GM03348 (cell line): ENCODE measurements at regions not wholly inside any gene's neighbourhood (a gene's known extent, or its start where the extent isn't known, plus 50 kb on each side); places are given as distances from the start of the nearest gene placed in this dataset.
"Not testable (repeated sequence)": the region's sequence is repeated elsewhere in the genome, so short reads cannot be mapped to it uniquely, and the experiment has no call there.

ENCODE experiments used
- DNase-seq: peaks from one replicate; pipeline ENCODE4 v3.0.0; 2012; ENCODE audit warnings: low spot score

DNA sequence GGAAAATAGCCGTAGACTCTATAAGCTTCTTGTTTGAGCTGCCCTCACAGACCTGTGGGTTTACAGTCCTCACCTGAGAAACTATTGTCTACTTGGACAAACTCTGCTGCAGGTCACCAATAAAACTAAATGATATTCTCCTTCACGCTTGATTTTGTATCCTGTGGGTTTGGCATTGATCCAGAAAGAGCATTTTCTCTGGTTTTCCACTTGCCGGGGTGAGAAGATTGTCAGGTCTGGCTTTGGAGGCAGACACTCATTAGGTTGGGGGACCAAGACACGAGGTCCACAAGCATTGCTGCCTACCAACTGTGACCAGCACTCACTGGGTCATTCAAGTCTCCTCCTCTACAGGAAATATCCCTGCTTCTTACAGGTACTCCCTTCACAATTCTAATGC, 68.5 kb downstream of the CDC14C start:
- DNase-seq = no peak

DNA sequence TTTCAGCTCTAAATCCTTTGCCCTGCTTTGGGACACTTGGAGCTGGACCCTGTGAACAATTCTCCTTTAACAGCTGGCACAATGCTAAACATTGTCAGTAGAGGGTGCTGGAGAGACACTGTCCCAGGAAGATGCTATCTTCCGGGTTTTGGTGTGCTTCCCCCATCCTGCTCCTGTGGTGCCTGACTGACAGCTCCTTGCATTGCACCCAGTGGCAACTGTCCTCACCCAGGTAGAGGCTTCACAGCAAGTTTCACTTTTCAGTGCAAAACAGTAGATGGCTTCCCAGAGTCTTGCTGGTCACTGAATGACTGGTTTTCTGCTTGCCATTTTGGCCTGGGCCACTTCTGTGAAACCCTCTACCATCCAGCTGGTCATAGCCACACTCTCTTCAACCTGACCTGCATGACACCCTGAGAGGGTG, 77.3 kb downstream of the CDC14C start:
- DNase-seq = peak; percentile 58

DNA sequence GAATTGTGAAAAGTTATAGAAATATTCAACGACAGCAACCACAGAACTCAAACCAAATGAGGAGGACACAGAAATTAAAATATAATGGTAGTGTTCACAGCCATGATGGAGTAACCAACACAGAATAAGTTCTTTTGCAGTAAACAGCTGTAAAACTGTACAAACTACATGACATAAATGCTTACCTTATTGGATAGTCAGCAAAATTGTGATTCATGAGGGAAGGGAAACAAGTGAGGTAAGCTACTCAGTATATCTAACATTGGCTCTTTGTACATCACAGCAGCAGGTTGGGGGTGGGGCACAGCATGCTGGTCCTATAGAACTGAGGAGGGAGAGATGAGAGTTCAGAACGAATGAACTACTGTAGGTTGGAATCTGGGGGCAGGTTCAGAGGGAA, 86.4 kb downstream of the CDC14C start:
- no peak for DNase-seq

DNA sequence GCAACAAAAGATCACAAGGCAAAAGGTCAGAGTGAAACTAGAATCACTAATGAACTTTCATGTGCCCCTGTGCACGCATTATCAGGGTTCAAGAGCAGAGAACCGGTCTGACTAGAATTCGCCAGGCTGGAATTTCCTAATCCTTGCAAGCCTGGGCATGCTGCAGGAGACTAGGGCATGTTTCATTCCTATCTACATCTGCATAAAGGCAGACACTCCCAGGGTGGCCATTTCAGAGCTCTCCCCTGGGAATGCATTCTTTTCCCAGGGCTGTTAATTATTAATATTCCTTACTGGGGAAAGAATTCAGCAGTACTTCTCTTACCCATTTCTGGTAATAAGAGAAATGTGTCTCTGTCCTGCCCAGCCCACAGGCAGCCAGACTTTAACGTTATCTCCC, 90.5 kb downstream of the CDC14C start:
- no peak for DNase-seq

DNA sequence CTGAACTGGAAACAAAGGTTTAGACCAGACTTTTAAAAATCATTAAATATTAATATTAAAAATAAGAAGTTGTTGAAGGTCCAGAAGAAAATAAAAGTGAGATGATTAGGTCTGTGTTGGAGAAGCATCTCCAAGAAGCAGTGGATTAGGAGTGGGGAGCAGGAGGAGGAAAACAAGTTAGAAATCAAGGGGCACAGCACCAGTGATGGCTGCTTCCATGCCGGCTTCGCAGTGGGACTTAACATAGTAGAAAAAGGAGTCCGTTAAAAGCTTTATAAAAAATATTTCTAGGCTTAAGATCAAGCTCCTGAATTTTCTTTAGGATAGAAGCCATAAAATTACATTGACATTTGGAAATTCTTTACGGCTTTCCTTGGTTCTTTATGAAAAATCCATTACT, 95.8 kb downstream of the CDC14C start:
- DNase-seq = no peak

DNA sequence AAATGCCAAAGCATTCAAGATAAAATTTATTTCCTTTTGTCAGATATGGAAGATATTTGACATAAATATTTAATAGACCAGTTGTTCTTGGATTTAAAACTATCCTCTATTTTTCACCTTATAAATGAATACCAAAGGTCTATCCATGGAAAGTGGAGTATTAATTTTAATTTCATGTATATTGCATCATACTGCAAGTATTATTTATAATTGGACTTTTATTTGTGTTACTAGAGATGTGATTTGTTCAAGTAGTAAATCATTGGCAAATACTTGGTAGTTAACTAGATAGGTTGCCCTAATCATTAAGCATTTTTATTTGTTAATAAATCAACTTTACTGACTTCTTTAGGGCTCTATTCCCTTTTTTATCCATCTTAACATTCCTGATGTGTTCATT, 98.1 kb downstream of the CDC14C start:
- DNase-seq = no peak

DNA sequence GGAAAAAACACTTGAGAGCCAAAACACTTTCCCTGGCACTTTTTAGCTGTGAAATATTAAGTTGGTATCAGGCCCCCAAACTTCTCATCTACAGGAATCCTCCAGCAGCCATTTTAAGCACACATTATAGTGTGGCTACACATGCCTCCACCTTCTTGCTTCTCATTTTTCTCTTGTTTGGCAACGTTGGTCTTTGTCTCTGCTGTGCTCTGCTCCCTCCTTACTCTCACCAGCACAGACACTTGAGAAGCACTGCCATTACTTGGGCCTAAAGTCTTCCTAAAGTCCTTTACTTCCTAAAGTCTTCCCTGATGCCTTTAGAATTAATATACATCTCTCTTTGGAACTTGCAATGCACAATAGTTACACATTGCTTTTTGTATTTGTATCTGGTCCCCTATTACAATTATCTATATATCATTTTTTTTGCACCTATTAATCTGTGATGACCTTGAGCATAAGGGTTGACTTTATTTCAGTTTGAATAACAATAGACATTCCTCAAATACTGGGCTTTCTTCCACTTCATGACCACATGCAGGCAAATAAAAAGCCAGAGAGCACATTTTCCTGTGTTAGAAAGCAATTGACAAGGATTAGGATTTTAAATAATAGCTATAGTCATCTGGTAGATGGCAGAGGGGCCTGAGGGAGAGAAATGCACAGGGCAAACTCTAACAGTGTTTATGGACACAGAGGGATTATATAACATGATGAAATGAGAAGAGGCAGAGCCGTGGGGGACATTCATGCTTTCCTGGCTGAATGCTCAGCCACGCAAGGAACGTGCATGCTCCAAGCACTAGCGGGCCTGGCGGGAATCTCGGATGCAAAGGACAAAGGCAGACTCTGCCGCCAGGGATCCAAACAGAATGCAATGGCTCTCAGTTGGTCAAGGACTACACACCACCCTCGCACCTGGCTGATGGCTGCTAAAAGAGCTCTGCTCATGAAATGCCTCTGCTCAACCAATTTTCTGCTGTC, 99.3 kb downstream of the CDC14C start:
- DNase-seq = no peak

DNA sequence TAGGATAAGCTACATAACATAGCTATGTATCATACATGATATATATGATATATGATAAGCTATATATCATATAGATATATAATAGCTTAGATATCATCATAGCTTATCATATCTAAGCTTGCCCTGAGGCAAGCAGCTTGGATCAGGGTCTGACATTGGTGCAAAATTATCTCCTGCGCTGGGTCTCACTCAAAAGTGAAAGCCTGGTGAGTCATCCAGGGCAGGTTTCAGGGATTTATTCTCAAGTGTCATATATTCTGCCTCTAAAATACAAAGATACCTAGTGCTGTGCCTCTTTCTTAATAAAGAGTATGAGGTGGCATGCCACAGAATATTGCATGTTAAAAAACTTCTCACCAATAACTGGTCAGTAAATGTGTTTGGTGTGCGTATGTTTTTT, 105.9 kb downstream of the CDC14C start:
- DNase-seq = no peak

DNA sequence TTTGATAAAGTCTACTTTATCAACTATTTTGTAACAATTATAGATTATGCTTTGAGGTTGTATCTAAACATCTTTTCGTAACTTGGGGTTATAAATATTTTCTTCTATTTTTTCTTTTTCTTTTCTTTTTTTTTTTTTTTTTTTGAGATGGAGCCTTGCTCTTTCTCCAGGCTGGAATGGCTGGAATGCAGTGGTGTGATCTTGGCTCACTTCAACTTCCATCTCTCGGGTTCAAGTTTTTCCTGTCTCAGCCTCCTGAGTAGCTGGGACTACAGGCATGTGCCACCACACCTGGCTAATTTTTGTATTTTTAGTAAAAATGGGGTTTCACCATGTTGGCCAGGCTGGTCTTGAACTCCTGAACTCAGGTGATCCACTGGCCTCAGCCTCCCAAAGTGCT, 108.8 kb downstream of the CDC14C start:
- DNase-seq = not testable (repeated sequence)

DNA sequence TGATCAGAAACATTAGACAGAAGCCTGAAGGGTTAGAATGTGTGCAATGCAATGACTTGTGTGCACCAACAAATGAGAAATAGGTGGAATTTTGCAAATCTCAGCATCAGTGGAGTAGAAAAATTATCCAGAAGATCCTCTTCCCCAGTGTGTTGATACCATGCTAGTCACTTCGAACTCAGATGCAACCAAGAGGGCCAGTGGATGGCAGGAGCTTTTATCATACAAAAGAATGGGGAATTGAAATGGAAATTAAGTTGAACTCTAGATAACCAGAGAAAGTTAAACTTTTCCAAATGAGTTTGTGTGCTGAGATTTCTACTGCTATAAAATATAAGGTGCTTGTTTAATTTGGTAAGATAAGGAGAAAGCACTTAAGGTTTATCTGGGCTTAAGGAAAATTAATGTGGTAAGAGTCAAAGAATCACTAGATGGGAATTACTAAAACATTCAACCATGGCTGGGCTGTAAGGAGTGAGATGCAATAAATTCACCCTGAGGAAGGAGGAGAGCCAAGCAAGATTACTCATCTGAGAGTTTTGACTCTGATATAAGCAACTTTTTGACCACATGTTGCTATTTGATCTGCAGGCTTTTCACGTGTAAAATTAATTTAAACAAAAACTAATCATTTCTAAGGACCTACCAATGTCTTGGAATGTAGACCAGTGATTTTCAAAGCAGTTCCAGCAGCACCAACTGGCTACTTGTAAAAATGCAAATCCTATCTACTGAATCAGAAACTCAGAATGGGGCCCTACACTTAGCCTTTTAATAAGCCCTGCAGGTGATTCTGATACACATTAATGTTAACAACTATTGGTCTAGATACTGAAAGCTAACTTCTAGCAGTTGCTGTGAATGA, 113.2 kb downstream of the CDC14C start:
- DNase-seq = no peak

DNA sequence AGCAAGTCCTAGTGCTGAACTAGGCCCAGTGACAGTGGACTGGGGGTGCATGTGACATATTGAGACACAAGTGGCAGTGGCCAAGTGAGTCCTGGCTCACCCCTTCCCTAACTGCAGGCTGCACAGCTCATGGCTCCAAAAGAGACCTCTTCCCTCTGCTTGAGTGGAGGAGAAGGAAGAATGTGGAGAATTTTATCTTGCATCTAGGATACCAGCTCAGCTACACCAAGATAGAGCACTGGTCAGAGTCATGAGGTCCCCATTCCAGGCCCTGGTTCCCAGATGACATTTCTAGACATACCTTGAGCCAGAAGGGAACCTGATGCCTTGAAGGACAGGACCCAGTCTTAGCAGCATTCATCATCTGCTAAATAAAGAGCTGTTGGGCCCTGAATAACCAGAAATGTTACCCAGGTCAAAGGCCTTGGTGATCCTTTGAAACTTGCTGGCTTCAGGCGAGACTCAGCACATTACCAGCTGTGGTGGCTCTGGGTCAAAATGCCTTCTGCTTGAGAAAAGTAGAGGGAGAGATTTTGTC, 114.5 kb downstream of the CDC14C start:
- DNase-seq = no peak

DNA sequence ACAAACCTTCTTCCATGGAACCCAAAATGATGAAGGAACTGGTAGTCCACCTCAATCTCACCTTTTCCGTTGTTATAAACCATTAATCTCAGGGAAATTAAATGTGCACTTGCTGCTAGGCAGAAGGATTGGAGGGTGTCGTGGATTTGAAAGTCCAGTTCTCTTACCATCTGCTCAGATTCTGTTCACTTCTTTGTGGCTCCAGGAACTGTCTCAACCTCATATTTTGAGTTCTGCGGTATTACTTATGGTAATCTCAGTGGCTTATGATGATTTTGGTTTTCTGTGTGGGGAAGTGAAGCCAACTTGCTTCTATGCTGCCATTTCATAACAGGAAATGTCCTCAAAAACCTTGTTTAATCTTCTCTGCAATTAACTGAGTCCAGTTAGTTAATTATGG, 136.4 kb downstream of the CDC14C start:
- no peak for DNase-seq

DNA sequence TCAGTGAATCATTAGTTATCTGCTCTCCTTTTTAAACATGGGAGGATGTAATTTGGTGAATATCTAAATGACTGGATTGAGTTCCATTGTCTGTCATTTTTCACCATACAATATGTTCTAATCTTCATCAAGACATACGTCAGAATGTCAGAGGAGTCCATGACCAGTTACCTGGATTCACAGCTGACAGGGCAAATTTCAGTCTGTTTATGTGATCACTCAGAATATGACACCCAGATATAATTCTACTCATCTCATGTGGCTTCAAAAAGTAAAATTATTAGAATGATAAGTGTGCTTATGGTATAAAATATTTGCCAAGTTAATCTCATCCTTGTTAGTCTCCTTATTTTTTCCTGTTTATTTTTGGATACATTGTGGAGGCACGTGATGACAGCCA, 150.2 kb downstream of the CDC14C start:
- no peak for DNase-seq

DNA sequence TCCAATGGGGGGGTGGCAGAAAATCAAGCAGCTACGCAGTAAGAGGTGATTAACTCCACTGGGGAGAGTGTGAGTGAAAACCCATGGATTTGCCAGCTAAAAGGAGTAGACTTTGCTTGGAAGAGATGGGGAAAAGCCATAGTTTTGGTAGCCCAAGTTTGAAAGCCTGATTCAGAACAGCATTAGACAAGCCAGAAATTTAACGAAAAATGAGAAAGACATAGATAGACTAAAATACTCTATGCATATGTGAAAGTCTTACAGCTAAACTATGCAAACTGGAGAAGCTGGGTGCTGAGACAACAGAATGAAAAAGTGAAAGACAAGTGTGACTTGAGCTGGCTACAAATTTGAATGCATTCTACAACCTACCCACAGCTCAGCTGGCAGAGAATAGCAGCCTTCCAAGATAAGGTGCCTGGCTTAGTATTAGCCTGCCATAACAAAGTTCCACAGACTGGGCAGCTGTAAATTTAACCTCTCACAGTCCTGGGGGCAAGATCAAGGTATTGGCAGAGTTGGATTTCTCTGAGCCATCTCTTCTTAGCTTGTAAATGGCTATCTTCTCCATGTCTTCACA, 156.6 kb downstream of the CDC14C start:
- DNase-seq = no peak

DNA sequence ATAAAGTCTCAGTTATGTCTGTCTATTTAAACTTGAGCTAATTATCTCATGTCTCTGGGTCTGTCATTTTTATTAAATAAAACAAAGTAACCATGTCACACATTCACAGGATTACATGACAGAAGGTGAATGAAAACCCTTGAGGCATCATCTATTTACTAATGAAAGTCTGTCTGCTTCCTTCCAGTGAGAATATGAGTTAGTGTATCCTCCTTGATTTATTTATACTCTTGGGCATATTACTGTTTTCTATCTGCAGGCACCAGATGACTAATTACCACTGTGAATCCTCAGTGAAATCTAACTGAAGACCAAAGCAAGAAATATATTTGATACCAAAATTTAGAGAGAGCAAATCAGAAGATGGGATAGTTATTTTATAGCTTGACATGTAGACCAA, 163.7 kb downstream of the CDC14C start:
- no peak for DNase-seq

DNA sequence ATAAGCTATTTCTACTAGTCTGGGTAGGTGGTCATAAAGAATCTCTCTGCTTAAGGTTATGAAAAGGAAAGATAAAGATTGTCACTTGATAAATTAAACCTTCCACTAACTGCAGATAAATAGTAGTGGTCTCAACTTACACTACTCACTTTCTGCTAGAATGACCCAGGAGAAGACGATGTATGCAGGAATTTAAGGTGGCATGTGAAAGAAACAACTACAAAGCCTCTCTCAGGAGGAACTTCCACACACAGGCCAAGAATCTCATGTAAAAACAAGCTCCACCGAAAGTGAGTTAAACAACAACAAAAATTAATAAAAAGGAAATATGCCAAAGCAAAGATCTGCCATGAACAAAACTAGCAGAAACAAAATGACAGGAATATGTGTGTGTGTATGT, 165.4 kb downstream of the CDC14C start:
- no peak for DNase-seq

DNA sequence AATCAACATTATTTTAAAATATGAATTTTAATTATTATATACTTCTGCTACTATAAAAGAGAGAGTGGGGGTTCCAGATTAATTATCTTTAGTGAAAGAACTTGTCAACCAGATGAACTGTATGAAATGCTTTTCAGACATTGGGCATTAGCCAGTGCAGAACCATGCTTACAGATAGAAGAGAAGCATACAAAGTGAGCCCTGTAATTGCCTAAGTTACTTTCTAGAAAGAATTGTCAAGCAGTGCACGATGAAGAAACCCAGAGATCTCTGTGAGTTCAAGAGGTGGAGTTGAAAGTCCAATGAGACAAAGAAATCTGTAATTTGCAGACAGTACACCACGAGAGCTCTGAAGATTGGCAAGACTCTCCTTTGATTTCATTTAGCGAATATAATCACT, 166.7 kb downstream of the CDC14C start:
- DNase-seq = no peak

DNA sequence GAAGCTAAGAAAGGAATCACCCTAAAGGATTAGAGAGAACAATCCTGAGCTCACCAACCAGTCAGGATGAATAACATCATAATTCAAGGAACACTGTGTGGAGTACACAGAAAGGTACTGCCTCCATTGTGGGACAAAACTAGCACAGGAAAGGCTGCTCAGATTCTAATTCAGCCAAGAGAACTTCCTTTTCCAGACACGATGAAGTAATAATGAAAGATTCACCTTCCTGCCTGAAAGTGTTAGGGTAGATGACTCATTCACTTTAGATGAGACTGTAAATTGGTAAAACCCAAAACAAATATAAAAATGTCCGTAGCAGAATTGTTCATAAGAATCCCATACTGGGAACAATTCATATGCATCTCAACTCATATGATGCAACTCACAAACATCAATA, 167.2 kb downstream of the CDC14C start:
- no peak for DNase-seq

DNA sequence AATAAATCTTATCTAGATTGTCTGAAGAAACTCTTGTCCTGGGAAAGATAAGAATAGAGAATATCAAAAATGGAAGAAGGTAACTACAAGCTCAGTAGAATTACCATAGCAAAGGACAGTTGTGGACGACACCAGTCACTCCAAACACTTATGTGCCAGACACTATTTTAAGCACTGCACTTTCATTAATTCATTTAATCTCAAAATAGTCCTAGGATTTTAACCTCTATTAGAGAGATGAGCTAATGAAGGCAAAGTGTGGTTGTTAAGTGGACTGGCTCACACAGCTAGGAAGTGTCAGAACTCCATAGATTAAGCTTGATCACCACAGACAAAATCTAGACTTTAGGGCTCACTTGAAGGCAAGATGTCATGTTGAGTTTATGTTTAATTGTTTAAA, 168.9 kb downstream of the CDC14C start:
- DNase-seq = no peak

DNA sequence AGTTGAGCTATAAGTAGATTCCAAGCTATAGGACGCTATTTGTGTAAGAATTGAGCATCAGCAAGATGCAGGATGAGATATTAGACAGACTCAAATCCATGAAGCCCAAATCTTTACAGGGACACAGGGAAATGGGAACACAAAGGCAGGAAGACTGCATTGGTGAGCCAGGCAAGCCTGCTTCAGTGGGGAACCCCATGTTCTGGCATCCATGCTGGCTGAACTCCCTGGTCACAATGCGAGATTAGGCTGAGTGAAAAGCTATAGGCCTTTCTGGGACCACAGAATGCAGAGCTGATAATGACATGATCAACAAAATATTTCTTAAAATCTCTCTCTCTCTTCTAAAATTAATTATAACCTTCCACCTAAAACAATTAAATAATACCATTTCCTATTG, 170.5 kb downstream of the CDC14C start:
- no peak for DNase-seq

DNA sequence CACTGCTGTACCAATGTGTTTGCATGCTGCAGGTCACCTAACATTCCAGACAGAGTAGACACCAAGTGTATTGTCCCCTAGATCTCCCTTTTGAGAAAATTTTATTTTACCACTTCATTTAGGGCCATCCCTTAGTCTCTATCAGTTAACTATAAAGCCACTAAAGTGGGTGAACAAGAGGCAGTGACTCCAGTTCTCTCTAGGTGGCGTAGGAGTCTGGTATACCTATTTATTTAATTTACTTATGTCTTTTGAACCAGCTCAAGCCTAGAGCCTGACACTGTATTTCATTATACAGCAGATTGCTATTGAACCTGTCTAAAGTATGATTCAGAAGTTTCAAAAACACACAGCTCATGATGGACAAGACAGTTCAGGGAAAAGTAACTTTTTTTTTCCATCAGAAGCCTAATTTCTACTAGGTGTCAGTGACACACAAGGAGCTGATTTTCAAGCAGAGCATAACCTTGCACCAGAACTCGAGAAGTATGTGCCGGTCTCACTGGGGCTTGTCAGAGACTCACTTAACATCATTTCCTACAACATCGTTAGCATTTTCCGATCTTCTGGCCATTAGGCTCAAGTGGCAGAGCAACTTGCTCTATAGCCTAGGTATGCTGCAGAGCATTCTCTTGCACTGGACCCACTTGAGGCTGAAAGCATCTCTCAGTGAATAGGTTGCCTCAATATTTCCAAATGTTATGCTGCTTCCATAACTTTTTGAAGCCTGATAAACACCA, 175.4 kb downstream of the CDC14C start:
- peak; percentile 4 for DNase-seq
